C4-2B (cell line): ENCODE measurements at regions not wholly inside any gene's neighbourhood (a gene's known extent, or its start where the extent isn't known, plus 50 kb on each side); places are given as distances from the start of the nearest gene placed in this dataset.
"Not testable (repeated sequence)": the region's sequence is repeated elsewhere in the genome, so short reads cannot be mapped to it uniquely, and the experiment has no call there.

Experiments
- H3K27ac ChIP-seq: fragments of 450-650 bp; 2 replicates; pipeline ENCODE4 v1.5.1; 2017
- CTCF ChIP-seq: fragments of 450-650 bp; conservative IDR thresholded peaks from 2 replicates; pipeline ENCODE4 v1.5.1; 2017; ENCODE audit warnings: mild to moderate bottlenecking
- ZFX ChIP-seq: fragments of 450-650 bp; IDR thresholded peaks from 2 replicates; pipeline ENCODE4 v1.6.1; 2017

- no peak overlapping the region for H3K27ac ChIP-seq
- no peak for TF ChIP-seq ZFX
- no peak for TF ChIP-seq CTCF
Observed at GRCh38 chr4:56155432-56155831, 206.7 kb downstream of the CEP135 start.

GRCh38 chr4:56149591-56149990 is 200.8 kb downstream of the CEP135 start:
- TF ChIP-seq CTCF (no peak), ZFX (no peak)
- no peak overlapping the region for H3K27ac ChIP-seq

- TF ChIP-seq CTCF (no peak), ZFX (no peak)
- no peak overlapping the region for H3K27ac ChIP-seq
Observed at GRCh38 chr4:56148428-56148827, 199.7 kb downstream of the CEP135 start.

GRCh38 chr4:56147371-56147770 is 198.6 kb downstream of the CEP135 start:
- no peak for TF ChIP-seq CTCF
- no peak for TF ChIP-seq ZFX
- H3K27ac ChIP-seq, result no peak overlapping the region

- no peak overlapping the region for H3K27ac ChIP-seq
- TF ChIP-seq ZFX (no peak), CTCF (no peak)
Observed at GRCh38 chr4:56146956-56147355, 198.2 kb downstream of the CEP135 start.

- H3K27ac ChIP-seq, result no peak overlapping the region
Observed at GRCh38 chr4:56142088-56142487, 193.3 kb downstream of the CEP135 start.

GRCh38 chr4:56139241-56139827 is 190.6 kb downstream of the CEP135 start:
- no peak for TF ChIP-seq CTCF
- TF ChIP-seq ZFX, result no peak

More at GRCh38 chr4:56142088-56142487, 193.3 kb downstream of the CEP135 start:
- TF ChIP-seq ZFX, result no peak
- TF ChIP-seq CTCF, result no peak

GRCh38 chr4:56134834-56135233 is 186.1 kb downstream of the CEP135 start:
- not testable (repeated sequence) for H3K27ac ChIP-seq

More at GRCh38 chr4:56139241-56139827, 190.6 kb downstream of the CEP135 start:
- H3K27ac ChIP-seq, result no peak overlapping the region
